ENCODE measurements at regions not wholly inside any gene's neighbourhood (a gene's known extent, or its start where the extent isn't known, plus 50 kb on each side); places are given as distances from the start of the nearest gene placed in this dataset.

DNA sequence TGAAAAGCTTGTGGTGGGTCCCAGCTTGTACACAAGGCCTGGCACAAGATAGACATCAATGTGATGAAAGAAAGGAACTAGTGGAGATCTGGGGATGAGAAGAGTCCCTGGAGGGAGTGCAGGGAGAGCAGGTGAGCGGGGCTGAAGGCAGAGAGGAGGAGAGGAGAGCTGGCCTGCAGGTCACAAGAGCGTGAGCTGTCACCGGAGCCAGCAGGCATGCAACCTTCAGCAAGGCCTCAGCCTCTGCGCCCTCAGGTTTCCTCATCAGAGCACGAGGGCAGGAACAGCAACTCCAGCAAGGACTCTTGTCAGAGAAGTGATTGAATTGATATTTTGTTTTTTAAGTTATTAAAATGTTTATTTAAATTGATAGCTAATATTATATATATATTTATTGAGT lies 188.6 kb downstream of the CXCL12 start:
- no peak for DNase-seq

- DNase-seq = no peak
Measured at GRCh38 chr10:44196008-44196320, 188.9 kb downstream of the CXCL12 start.

DNA sequence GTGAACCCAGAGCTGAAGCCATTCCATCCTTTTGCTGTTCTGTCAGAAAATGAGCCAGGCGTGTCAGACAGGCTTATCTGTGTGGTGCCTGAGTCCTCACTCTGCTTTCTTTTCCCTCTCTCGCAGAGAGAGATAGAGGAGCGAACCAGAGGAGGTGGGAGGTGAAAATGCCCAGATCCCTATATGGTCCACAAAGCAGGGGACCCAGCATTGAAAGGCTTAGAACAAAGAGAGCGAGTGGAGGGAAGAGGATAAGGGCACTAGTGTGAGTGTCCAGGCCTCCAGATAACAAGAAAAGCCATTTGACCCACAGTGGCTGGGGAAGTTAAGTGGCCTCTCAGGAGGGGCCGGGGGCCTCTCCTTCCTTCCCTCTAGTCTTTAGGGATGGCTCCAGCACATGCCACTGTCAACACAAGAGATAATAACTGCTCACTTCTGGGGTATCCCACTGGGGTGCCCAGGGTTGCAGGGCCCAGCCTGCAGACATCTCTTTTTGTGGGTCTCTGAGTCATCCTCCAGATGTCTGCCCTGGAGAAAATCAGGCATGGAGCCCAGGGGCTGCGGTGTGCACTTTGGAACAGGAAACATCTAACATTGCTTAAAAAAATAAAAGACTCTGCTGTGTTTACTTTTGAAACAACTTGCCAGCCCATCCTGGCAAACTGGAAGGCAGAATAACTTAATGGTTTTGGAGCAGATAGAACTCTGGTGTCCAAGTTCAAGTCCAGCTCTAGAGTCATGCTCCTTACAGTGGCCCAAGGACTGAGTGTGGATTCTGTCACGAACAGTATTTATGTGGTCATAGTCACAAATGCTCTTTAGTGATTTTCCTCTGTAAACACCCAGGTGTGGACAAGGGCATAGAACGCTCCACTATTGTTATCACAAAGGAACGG lies 189.5 kb downstream of the CXCL12 start:
- no peak for DNase-seq

DNA sequence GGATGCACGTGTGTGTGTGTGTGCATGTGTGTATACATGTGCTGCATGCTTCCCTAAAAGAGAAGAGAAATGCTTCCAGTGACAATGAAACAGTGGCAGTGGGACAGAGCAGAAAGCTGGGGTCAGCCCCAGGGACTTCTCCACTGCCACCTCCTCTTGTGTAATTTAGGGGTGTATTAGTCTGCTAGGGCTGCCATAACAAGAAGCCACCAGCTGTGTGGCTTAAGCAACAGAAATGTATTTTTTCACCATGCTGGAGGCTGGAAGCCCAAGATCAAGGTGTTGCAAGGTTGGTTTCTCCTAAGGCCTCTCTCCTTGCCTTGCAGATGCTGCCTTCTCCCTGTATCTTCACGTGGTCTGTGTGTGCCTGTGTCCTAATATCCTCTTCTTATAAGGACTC lies 190.5 kb downstream of the CXCL12 start:
- no peak for DNase-seq

- DNase-seq = no peak
Measured at GRCh38 chr10:44193567-44194220, 191.2 kb downstream of the CXCL12 start.

GRCh38 chr10:44193166-44193565 lies 191.7 kb downstream of the CXCL12 start:
- DNase-seq = no peak

GRCh38 chr10:44192435-44192834 lies 192.5 kb downstream of the CXCL12 start:
- DNase-seq = no peak

GRCh38 chr10:44190541-44190940 lies 194.4 kb downstream of the CXCL12 start:
- DNase-seq = no peak

DNA sequence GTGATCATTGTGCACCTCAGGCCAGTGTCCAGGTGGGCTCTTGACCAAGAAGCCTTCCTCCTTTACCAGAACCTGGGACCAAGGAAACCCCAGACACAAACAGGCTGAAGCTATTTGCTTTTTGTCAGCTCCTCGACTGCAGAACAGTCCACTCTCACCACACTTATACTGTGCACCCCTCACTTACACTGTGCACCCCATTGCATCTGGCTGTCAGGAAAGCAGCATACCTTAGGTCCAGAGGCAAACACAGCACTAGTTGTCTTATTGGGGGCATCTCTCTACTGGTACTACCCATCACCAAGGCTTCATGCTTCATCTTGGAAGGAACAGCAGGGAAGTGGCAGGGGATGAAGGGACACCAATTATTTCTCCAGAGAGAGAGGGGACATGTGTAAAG lies 198.1 kb downstream of the CXCL12 start:
- DNase-seq = no peak

DNA sequence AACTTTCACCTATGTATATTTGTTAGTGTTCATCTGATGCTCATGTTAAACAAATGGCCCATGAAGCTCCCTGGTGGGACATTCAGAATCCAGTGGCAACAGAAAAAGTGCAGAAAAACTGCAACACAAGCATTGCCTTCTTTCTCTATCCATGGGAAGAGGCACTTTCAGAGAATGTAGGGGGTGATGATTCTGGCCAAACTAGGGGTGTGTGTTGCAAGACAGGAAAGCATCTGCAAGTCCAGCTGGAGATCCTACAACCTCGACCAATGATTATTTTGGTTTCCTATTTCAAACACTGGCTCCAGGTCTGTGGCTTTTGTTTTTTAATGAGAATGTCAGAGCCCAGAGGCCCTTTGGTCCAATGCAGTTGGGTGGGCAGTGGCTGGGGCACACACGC lies 198.7 kb downstream of the CXCL12 start:
- no peak for DNase-seq

GRCh38 chr10:44185315-44185666 lies 199.6 kb downstream of the CXCL12 start:
- no peak for DNase-seq

DNA sequence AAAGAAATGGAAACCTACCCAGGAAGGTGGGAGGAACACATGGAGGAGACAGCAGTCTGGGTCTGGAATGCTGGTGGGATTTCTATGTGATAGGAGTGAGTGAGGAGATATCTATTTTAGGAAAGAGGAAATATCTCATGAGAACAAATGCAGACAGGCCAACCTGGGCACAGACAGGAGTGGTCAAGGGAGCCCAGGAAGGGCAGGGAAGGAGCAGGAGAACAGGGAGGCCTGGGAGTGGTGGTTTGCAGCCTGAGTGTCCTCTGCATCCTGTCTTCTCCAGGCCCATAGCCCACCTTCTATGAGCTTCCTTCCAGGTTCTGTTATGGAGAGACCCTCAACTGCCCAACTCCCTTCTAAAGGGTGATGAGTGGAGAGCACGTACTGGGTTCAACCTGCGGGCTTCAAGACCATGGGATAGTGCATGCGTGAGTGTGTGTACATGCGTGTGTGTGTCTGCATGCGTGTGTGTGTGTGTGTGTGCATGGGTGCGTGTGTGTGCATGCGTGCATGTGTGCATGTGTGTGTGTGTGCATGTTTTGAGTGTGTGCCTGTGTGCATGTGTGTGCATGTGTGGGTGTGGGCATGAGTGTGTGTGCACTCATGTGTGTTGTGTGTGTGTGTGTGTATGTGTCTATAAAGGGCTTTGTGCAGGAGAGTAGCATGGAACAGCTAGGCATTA lies 200.1 kb downstream of the CXCL12 start:
- DNase-seq = no peak

GRCh38 chr10:44183667-44184632 lies 200.9 kb downstream of the CXCL12 start:
- DNase-seq = no peak

DNA sequence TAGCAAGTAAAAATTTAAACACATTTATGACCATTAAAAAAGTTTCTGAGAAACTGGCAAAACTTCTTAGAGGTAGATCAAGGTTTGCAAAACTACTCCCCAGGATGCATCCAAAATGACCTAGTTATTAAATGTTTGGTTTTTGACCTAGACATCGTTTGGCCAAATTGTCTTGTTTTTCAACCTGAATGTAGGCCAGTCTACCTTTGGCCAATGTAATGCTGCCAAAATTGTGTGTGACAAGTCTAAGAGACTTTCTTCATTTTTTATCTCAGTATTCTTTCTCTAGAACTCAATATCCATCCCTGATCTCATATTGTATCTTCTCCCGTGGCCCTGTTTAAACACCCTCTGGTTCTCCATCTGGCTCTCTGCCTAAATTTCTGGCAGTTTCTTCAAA lies 202.0 kb downstream of the CXCL12 start:
- no peak for DNase-seq

- DNase-seq = no peak
Measured at GRCh38 chr10:44180321-44181168, 204.4 kb downstream of the CXCL12 start.

GRCh38 chr10:44178856-44179255 lies 206.0 kb downstream of the CXCL12 start:
- no peak for DNase-seq

DNA sequence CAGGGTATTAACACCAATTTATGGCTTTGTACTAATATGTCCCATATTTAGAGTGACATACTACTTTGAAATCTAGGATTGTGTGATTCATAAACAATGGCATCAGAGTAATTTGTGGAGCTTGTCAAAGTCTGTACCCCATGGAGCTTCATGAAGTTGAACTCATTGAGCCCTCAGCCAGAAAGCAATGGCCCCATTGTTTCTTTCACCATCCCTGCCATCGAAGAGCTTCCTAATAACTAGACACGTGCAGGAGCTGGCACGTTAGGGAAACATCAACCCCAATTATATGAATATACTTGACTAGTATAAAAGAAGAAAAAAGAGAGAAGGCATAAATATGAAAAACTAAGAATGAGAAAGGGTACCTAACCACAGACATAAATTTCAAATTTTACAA lies 206.6 kb downstream of the CXCL12 start:
- no peak for DNase-seq

DNA sequence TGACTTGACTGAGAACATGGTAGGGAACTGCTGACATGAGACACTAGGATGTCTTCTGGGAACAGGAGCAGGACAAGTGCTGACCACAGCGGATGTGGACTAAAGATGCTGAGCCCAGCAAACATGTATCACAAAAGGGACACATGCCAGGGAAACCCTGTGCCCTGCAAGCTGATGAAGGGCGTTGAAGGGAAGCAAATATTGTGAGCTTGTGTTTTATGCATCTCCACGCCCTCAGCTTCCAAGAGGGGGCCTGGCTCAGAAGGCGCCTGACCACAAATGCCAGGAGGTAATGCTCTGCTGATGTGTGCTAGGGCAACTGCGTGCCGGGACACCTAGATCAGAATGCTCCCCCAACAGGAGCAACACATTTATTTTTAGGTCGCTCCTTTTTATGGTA lies 207.3 kb downstream of the CXCL12 start:
- DNase-seq = no peak

DNA sequence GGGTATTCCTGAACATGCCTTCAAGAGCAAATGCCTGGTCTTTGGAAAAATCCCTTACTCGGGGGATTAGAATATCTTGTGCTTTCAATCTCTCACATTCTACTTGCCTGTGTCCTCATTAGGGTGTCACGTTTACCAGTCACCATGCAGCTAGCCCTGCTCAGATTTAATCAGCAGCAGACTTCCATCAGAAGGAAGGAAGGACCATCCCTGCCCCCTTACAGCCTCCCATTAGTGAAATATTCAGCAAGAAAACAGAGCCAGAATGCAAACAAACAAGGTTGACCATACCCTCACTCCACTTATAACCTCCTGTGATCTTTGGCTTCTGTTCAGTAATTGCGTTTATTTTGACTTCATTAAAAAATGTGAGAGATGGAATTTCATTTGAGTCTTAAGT lies 208.6 kb downstream of the CXCL12 start:
- no peak for DNase-seq

DNA sequence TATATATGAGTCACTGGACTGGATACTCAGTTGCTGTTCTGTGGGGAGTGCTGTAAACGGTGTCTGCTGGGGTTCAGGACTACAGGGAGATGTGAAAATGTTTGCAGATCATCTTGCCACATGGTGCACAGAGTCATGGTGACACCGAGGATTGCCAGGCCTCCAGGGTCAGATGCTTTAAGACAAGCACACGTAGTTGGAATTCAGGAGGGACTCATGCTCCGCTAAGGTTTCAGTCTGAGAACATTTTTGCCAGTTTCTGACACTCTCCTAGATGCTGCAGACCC lies 211.3 kb downstream of the CXCL12 start:
- no peak for DNase-seq

DNA sequence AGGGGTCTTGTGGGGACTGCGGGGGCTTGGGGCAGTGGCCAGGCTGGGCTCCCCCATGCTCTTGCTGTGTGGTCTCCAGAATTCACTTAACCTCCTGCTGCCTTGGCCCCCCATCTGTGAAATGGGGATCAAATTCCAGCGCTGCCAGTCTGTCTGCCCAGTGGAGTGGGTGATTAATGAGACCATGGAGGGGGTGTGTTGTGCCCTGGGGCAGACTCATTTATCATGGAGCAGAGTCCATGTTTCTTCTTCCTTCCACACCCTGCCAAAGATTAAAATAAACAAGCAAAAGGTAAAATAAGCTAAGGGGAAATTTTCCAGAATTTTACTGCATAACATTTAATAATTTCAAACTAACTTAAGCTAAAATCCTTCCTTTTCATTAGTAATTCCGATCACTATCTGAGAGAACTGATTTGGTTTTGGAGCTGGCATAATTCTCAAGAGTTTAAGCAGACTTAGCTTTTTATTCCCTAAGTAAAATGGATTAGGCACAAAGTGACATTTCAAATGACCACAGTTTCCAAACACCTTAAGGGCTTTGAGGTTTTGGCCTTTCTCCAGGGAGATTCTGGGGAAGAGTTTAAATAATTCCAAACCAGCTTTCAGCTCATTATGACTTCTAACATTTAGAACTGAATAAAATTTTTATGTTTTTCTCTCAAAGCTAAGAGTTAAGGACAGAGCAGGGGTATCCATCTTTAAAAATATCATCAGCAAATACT lies 211.9 kb downstream of the CXCL12 start:
- no peak for DNase-seq

DNA sequence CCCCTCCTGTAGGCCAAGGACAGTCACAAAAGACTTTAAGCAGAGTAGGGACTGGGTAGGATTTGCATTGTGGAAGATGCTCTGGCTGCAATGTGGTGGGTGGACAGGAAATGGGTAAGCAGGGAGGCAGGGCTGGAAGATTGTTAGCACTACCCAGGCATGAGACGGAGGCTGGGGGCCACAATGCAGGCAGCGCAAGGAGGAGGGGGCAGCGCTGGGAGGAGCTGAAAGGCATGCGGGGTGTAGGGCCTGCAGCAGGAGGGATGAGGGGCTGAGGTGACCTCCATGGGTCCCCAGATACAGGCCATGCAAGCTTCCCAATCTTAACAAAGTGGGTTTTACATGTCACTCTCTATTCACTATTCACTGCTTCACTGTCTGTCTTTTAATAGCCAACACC lies 213.1 kb downstream of the CXCL12 start:
- no peak for DNase-seq
